GM18505 (cell line): ENCODE measurements at regions not wholly inside any gene's neighbourhood (a gene's known extent, or its start where the extent isn't known, plus 50 kb on each side); places are given as distances from the start of the nearest gene placed in this dataset.

Experiments used
- ATAC-seq: cut with Tn5 transposase; IDR thresholded peaks from one replicate; pipeline ENCODE4 v1.9.1; 2021; ENCODE audit not compliant: unreplicated experiment
- POLR2A ChIP-seq: IDR thresholded peaks from 4 replicates; pipeline ENCODE4 v1.6.1; 2011; ENCODE audit warnings: borderline replicate concordance; ENCODE audit not compliant: insufficient read depth, insufficient read length; ENCODE audit errors: extremely low read depth

DNA sequence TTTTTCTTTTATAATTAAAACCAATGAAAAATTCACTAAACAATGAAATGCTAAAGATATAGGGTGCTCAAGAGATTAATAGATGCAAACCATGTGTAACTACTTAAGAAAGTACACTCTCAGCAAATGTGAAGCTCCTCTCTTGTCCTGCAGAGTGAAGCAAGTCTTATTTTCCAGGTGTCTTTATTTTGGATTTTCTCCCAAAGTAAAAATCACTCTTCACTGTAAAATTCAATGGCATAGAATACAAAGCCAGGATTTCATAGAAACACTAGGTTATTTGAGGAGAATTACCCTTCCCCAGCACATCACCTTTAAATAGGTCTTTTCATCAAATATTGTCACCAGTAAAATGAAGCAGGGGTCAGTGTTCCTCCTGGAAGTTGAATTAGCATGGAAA lies 57.0 kb upstream of the GIMD1 start:
- ATAC-seq = no peak

DNA sequence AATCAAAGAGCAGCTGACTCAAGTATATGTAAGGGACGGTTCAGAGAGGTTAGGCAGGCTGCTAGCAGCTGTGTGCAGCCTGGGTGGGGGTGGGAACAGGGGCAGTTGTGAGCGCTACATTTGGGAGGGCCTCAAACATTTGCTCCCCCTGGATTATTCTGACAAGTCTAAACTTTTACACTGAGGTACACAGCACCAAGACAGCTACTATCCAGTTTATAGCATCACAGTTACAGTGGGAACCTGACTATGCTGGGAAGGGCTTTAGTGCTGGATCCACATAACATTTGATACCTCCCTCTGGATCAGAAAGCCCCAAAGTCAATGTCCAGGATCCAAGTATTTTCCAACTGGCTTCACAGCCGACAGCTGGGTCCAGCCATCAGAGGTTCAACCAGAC lies 55.8 kb upstream of the GIMD1 start:
- no peak for ATAC-seq
- TF ChIP-seq POLR2A = no peak

More for the DNA sequence above, 57.0 kb upstream of the GIMD1 start:
- TF ChIP-seq POLR2A = no peak

DNA sequence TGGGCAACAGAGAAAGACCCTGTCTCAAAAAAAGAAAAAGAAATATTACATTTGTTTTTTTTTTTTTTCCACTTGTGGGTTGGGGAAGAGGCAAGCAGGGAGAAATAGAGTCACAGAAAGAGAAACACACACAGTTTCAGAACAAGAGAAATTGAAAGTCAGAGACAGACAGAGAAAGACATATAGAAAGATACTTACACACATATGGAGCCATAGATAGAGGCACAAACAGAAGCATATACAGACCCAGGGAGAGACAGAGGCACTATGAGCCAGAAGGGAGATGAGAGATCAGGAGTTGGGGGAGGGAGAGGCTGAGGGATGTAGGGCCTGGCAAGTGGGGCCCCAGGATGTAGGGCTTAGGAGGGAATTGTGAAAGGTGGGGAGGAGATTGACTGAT lies 55.2 kb upstream of the GIMD1 start:
- ATAC-seq = no peak
- TF ChIP-seq POLR2A = no peak

DNA sequence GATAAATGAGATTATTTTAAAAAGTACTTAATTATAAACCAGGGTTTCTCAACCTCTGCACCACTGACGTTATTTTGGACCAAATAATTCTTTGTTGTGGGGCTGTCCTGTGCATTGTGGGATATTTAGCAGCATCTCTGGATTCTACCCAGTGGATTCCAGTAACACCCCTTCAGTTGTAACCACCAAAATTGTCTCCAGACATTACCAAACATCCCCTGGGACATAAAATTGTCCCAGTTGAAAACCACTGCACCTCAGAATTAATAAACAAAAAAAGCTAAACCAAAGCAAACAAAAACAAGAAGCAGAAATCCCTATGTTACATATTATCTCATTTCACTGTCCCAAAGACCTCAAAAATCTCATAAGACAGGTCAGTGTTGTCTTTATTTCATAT lies 54.2 kb upstream of the GIMD1 start:
- no peak for ATAC-seq
- no peak for TF ChIP-seq POLR2A

DNA sequence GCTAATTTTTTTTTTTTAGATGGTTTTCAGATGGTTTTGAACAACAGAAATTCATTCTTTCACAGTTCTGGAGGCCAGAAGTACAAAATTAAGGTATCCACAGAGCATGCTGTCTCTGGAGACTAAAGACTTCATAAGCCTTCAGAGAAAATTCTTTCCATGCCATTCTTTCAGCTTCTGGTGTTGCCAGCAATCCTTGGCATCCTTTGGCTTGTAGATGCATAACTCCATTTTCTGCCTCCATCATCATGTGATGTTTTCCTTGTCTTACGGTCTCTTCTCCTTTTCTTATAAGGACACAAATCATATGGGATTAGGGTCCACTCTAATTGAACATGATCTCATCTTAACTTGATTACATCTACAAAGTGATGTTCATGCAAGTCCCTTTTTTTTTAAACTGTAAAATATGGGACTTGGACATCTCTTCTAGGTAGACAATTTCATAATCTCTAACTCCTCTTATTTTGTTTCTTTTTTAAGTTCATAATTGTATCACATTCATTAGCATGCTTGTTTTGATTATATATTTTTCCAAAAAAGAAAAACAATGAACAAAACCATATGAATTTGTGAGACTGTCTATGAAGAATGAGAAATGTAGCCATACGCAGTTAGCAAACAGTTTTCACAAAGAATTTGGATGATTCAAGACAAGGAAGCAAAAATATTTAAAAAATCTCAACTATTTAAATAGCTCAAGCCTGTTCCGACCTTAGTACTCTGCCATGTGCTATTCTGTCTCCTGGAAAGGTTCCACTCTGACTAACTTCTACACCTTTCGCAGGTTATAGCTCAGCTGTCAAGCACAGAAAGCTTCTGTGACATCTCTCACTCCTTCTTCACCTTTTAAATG lies 53.1 kb upstream of the GIMD1 start:
- ATAC-seq = no peak

DNA sequence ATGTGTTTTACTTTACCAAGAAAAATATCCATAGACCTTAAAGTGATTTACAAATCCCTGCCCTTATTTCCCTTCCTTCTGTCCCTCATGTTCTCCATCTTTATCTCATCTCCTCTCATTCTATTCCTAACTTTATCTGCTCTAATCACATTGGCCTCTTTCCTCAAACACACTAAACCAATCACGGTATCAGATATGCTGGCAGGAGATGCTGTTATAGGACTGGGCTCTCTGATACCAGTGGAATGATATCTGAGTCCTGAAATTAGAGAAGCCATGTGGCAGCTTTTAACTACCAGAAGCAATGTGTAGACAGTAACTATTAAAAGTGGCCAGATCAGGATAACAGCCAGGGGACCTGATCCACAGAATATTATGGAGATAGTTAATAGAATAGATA lies 49.9 kb upstream of the GIMD1 start:
- no peak for ATAC-seq
- no peak for TF ChIP-seq POLR2A

More for the DNA sequence above, 53.1 kb upstream of the GIMD1 start:
- TF ChIP-seq POLR2A = no peak
